DMS114 treated with DMSO at 0.1 percent for 48 hours (cell line): ENCODE measurements at regions not wholly inside any gene's neighbourhood (a gene's known extent, or its start where the extent isn't known, plus 50 kb on each side); places are given as distances from the start of the nearest gene placed in this dataset.

Experiments used
- DNase-seq: peaks from one replicate; lab custom pipeline; 2025; ENCODE audit not compliant: unreplicated experiment; lab: John Stamatoyannopoulos, UW

- no peak for DNase-seq
Measured at GRCh38 chr15:37777006-37777405, 157.4 kb upstream of the TMCO5A start.

GRCh38 chr15:37783290-37783689 is 151.2 kb upstream of the TMCO5A start:
- no peak for DNase-seq

- no peak for DNase-seq
Measured at GRCh38 chr15:37788330-37788729, 146.1 kb upstream of the TMCO5A start.

GRCh38 chr15:37788767-37789396 is 145.6 kb upstream of the TMCO5A start:
- DNase-seq: no peak

- DNase-seq: no peak
Measured at GRCh38 chr15:37789397-37789786, 145.0 kb upstream of the TMCO5A start.

GRCh38 chr15:37789881-37790280 is 144.6 kb upstream of the TMCO5A start:
- DNase-seq: no peak

GRCh38 chr15:37791693-37792092 is 142.7 kb upstream of the TMCO5A start:
- DNase-seq: no peak

- DNase-seq: no peak
Measured at GRCh38 chr15:37792351-37792750, 142.1 kb upstream of the TMCO5A start.

GRCh38 chr15:37793851-37794250 is 140.6 kb upstream of the TMCO5A start:
- DNase-seq: no peak

- no peak for DNase-seq
Measured at GRCh38 chr15:37794947-37795346, 139.5 kb upstream of the TMCO5A start.

- DNase-seq: no peak
Measured at GRCh38 chr15:37801529-37801928, 132.9 kb upstream of the TMCO5A start.

GRCh38 chr15:37806808-37807207 is 127.6 kb upstream of the TMCO5A start:
- no peak for DNase-seq

- no peak for DNase-seq
Measured at GRCh38 chr15:37810381-37810780, 124.1 kb upstream of the TMCO5A start.

- no peak for DNase-seq
Measured at GRCh38 chr15:37813306-37813705, 121.1 kb upstream of the TMCO5A start.

- DNase-seq: no peak
Measured at GRCh38 chr15:37814847-37815515, 119.5 kb upstream of the TMCO5A start.

GRCh38 chr15:37818152-37818677 is 116.2 kb upstream of the TMCO5A start:
- DNase-seq: no peak

- no peak for DNase-seq
Measured at GRCh38 chr15:37819191-37819590, 115.2 kb upstream of the TMCO5A start.

GRCh38 chr15:37820380-37821128 is 113.9 kb upstream of the TMCO5A start:
- DNase-seq: no peak

- no peak for DNase-seq
Measured at GRCh38 chr15:37823601-37824275, 110.7 kb upstream of the TMCO5A start.

GRCh38 chr15:37824717-37825382 is 109.6 kb upstream of the TMCO5A start:
- DNase-seq: no peak

- no peak for DNase-seq
Measured at GRCh38 chr15:37837276-37837675, 97.2 kb upstream of the TMCO5A start.
